Activated CD4-positive, alpha-beta T cell treated with anti-CD3 and anti-CD28 coated beads for 4 hours (primary cell): ENCODE measurements at regions not wholly inside any gene's neighbourhood (a gene's known extent, or its start where the extent isn't known, plus 50 kb on each side); places are given as distances from the start of the nearest gene placed in this dataset.
A peak's percentile ranks its signal among the peaks of the same experiment; 100 is the strongest.
"Not testable (repeated sequence)": the region's sequence is repeated elsewhere in the genome, so short reads cannot be mapped to it uniquely, and the experiment has no call there.

Experiments used
- DNase-seq, 2 donors: peaks; one replicate each; pipeline ENCODE4 v3.0.0-alpha.2; 2020

- peak; percentile 19 to 38 for DNase-seq
These were observed 102.6 kb upstream of the PRKX start for GRCh38 chrX:3815896-3816664.

- DNase-seq: peak; percentile 43 to 48
These were observed 98.2 kb upstream of the PRKX start for GRCh38 chrX:3811331-3812311.

DNA sequence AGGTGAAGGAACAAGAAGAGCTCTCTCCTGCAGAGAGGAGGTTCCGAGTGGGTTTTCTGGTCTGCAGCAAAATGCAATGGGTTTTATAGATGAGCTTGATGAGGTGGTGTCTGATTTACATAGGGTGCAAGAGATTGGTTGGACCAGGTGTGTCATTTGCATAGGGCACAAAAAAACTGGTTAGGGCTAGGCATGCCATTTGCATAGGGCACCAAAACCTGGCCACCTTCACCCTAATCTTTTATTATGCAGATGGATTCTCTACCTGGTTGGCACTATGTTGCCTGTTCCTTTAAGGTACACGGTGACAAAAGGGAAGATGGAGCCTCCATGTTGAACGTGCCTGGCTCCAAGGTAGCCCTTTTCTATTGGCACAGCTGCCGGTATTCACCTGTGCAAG is 94.5 kb upstream of the PRKX start:
- DNase-seq: no peak

GRCh38 chrX:3806630-3807029 is 93.2 kb upstream of the PRKX start:
- DNase-seq: no peak

DNA sequence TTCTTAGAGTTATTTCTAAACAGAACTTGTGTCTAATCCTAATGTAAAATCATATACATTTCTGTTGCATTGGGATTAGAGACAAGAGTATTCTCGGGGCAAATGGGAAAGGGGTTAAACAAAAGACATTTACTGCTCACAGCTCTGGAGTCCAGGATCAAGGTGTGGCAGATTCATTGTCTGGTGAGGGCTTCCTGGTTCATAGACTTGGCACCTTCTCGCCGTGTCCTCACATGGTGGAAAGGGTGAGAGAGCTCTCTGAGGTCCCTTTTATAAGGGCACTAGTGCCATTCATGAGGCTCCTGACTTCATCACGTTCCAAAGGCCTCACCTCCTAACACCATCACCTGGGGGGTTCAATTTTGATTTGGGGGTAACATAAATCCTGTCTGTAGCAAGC is 90.3 kb upstream of the PRKX start:
- DNase-seq: no peak

DNA sequence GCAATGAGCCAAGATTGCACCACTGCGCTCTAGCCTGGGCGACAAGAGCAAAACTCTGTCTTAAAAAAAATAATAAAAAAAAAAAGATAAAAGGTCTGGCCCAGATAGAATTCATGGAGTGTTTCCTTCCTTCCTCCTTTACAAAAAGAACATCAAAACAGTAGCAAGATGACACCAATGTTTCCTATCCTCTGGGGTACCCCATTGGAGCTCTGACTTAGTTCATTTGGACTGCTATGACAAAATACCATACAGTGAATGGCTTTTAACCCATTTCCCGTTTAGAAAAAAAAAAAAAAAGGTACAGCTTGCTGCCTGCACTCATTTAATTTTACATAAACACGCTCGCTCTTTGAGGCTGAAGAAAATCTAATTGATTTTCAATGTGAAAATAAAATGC is 89.9 kb upstream of the PRKX start:
- no peak for DNase-seq

- not testable (repeated sequence) for DNase-seq
These were observed 82.0 kb upstream of the PRKX start for GRCh38 chrX:3795411-3795810.

DNA sequence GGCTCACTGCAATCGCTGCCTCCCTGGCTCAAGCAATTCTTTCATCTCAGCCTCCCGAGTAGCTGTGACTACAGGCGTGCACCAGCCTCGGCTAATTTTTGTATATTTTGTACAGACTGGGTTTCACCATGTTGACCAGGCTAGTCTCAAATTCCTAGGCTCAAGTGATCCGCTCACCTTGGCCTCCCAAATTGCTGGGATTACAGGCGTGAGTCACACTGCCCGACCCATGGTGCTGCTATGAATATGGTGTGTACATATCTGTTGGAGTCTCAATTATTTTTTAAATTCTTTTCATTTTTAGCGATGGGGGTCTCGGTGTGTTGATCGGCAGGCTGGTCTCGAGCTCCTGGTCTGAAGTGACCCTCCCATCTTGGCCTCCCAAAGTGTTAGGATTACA is 78.0 kb upstream of the PRKX start:
- DNase-seq: no peak

DNA sequence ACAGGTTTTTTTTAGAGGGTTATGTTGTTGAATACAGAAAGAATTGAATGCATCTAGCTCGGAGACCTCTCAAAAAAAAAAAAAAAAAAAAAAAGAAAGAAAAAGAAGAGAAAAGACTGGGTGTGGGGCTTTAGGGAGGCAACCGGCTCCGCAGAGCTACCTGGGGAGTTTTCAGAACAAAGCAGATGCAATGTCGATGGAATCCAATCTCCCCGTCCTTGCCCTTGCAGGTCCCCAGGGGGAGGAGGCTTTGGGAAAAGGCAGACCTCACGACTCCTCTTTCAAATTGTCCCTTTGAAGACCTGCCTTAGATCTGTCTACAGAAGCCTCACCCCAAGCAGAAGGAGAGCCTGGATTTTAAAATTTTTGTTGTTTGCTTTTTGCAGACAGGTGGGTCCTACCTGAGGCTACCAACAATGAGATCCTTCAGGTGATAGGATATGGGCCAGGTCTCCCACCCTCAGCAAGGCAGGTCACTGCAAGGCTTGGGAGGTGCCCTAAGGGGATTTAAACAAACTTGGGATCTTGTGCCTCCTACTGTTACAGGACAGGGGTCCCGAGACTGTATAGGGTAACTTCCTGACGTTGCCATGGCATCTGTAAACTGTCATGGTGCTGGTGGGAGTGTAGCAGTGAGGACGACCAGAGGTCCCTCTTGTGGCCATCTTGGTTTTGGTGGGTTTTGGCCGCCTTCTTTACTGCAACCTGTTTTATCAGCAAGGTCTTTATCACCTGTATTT is 75.2 kb upstream of the PRKX start:
- DNase-seq: peak in 1 of 2 donors; percentile 14

DNA sequence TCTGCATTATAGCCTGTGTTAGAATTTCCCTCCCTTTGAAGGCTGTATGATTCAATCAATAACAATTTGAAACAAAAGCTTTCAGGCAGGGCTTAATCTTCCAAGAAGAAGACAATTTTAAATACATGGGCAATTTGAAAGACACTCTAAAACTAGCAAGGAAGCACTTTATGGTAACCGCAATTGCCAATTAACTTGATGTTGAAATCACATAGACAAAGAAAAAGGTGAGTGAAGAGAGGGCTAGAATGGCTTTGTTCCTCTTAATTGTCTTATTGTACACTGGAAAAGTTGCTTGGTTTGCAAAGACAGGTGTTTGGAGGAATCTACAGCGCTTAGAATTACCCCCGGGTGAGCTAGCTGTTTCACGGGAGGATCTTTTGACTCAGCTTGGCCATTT is 74.4 kb upstream of the PRKX start:
- no peak for DNase-seq

- DNase-seq: not testable (repeated sequence)
These were observed 72.4 kb upstream of the PRKX start for GRCh38 chrX:3785822-3786221.

- no peak for DNase-seq
These were observed 67.1 kb upstream of the PRKX start for GRCh38 chrX:3780564-3780963.

DNA sequence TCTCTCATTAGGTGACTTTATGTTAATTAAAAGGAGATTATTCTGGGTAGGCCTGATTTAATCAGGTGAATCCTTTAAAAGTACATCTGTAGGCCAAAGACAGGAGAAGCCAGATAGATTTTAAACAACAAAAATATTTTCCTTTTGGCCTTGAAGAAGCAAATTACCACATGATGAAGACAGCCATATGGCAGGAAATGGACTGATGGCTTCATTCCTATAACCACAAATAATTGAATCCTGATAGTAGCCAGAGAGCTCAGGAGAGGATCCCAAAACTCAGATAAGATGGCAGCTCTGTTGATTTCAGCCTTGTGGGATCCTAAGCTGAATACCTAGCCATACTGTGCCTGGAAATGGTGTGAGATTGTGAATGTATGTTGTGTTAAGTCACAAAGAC is 66.1 kb upstream of the PRKX start:
- DNase-seq: no peak

DNA sequence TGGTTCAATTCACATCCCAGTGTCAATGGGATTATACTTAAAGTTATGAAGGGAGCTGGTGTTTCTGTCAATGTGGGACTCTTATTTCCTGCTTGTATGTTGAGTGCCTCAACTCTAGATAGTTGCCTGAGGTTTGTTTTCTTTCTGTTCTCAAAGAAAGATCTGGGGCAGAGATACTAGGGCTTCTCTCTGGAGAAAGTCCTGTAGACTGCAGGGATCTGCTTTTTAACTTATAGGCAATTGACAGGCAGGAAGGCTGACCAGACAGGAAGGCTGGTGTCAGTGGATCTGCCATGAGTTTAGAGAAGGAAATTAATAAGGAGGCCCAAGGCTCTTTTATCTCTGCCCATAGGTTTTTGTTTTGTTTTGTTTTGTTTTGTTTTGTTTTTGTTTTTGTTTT is 64.0 kb upstream of the PRKX start:
- DNase-seq: no peak

DNA sequence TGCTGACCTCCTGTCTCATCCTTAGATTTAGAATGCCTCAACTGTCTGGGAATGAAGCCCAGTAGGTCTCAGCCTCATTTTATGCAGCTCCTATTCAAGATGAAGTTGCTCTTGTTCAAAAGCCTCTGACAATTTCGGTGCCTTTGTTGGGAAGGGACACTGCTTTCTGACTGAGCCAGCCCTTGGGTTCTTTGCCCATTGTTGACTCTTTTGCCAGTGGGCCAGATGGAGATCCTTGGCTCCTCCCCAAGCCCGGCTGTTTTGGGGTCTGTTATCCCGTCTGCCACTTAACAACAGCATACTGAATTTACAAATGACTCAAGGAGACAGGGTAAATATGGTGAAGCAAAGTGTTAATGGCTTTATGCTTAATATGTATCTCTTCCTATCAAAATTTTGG is 58.3 kb upstream of the PRKX start:
- no peak for DNase-seq

DNA sequence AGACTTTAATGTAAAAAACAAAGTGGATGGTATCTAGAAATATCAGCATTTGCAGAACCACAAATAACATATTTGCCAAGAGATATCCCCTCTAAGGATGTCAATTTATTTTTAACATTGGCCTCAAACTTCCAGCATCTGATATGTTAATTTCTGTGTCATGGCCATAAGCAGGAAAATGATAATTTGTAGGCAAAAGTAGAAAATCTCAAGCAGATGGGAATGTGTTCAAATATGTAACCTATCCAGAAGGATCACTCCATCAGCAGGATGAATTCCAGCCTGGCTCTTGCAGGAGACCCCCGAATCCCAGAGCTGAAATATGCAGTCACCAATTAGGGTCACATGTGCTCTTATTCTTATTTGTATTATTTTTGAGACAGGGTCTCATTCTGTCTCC is 55.4 kb upstream of the PRKX start:
- no peak for DNase-seq
